Hematopoietic multipotent progenitor cell treated with erythropoietin and hydrocortisone succinate and interleukin-3 and kit ligand, for 8 days (in vitro differentiated cells): ENCODE measurements at regions not wholly inside any gene's neighbourhood (a gene's known extent, or its start where the extent isn't known, plus 50 kb on each side); places are given as distances from the start of the nearest gene placed in this dataset.

Experiments
- DNase-seq: peaks from one replicate; pipeline ENCODE4 v3.0.0-alpha.2; 2015

- no peak for DNase-seq
Observed at GRCh38 chr14:49527221-49527620, 59.0 kb downstream of the RPS29 start.

- no peak for DNase-seq
Observed at GRCh38 chr14:49526101-49526500, 60.1 kb downstream of the RPS29 start.

GRCh38 chr14:49516286-49516685, 69.9 kb downstream of the RPS29 start:
- no peak for DNase-seq

- DNase-seq, result no peak
Observed at GRCh38 chr14:49512571-49512970, 73.6 kb downstream of the RPS29 start.

GRCh38 chr14:49512147-49512551, 74.0 kb downstream of the RPS29 start:
- no peak for DNase-seq

GRCh38 chr14:49508124-49508523, 78.1 kb downstream of the RPS29 start:
- DNase-seq, result no peak

GRCh38 chr14:49506650-49507049, 79.5 kb downstream of the RPS29 start:
- no peak for DNase-seq

GRCh38 chr14:49505041-49505766, 81.0 kb downstream of the RPS29 start:
- DNase-seq, result no peak

GRCh38 chr14:49497725-49498348, 88.3 kb downstream of the RPS29 start:
- DNase-seq, result peak; percentile 86

GRCh38 chr14:49497267-49497666, 88.9 kb downstream of the RPS29 start:
- no peak for DNase-seq

- DNase-seq, result no peak
Observed at GRCh38 chr14:49494836-49495235, 91.3 kb downstream of the RPS29 start.

- DNase-seq, result no peak
Observed at GRCh38 chr14:49493557-49493956, 92.6 kb downstream of the RPS29 start.

- no peak for DNase-seq
Observed at GRCh38 chr14:49492151-49492550, 94.0 kb downstream of the RPS29 start.

- no peak for DNase-seq
Observed at GRCh38 chr14:49489341-49489740, 96.8 kb downstream of the RPS29 start.

GRCh38 chr14:49487238-49487637, 98.9 kb downstream of the RPS29 start:
- DNase-seq, result peak; percentile 64

- DNase-seq, result no peak
Observed at GRCh38 chr14:49485290-49485689, 100.9 kb downstream of the RPS29 start.

- DNase-seq, result no peak
Observed at GRCh38 chr14:49484180-49484579, 102.0 kb downstream of the RPS29 start.

- no peak for DNase-seq
Observed at GRCh38 chr14:49483268-49483667, 102.9 kb downstream of the RPS29 start.

- no peak for DNase-seq
Observed at GRCh38 chr14:49480979-49481498, 105.1 kb downstream of the RPS29 start.

GRCh38 chr14:49480053-49480760, 106.0 kb downstream of the RPS29 start:
- DNase-seq, result no peak

- no peak for DNase-seq
Observed at GRCh38 chr14:49479432-49479831, 106.7 kb downstream of the RPS29 start.

- DNase-seq, result no peak
Observed at GRCh38 chr14:49478784-49479183, 107.4 kb downstream of the RPS29 start.

GRCh38 chr14:49467091-49467490, 119.1 kb downstream of the RPS29 start:
- DNase-seq, result no peak

GRCh38 chr14:49464885-49465284, 121.3 kb downstream of the RPS29 start:
- DNase-seq, result peak; percentile 13
